Duodenal mucosa (tissue), 2 donors: ENCODE measurements at regions not wholly inside any gene's neighbourhood (a gene's known extent, or its start where the extent isn't known, plus 50 kb on each side); places are given as distances from the start of the nearest gene placed in this dataset.
A peak's percentile ranks its signal among the peaks of the same experiment; 100 is the strongest.

Experiments used
- H3K27ac ChIP-seq: one replicate; pipeline ENCODE4 v1.7.0; 2013; ENCODE audit warnings: low read depth, low read length
- H3K27me3 ChIP-seq, 2 donors: one replicate each; pipeline ENCODE4 v1.7.0; 2013; ENCODE audit warnings: low read length in 2 of 2, control low read depth in 1 of 2; ENCODE audit not compliant: insufficient read depth in 2 of 2, control insufficient read depth in 1 of 2
- H3K36me3 ChIP-seq, 2 donors: one replicate each; pipeline ENCODE4 v1.7.0; 2013; ENCODE audit warnings: low read length in 2 of 2, control low read depth in 1 of 2; ENCODE audit not compliant: insufficient read depth in 2 of 2, control insufficient read depth in 1 of 2
- H3K4me1 ChIP-seq, 2 donors: one replicate each; pipeline ENCODE4 v1.7.0; 2013; ENCODE audit warnings: low read length in 2 of 2, control low read depth in 1 of 2; ENCODE audit not compliant: insufficient read depth in 2 of 2, control insufficient read depth in 1 of 2
- H3K4me3 ChIP-seq, 2 donors: one replicate each; pipeline ENCODE4 v1.7.0; 2013; ENCODE audit warnings: low read length in 2 of 2, low read depth in 1 of 2
- H3K9ac ChIP-seq, 2 donors: one replicate each; pipeline ENCODE4 v1.7.0; 2013; ENCODE audit warnings: low read length in 2 of 2, low read depth in 1 of 2
- H3K9me3 ChIP-seq, 2 donors: one replicate each; pipeline ENCODE4 v1.7.0; 2013; ENCODE audit warnings: low read length in 2 of 2, control low read depth in 1 of 2; ENCODE audit not compliant: control insufficient read depth in 1 of 2

DNA sequence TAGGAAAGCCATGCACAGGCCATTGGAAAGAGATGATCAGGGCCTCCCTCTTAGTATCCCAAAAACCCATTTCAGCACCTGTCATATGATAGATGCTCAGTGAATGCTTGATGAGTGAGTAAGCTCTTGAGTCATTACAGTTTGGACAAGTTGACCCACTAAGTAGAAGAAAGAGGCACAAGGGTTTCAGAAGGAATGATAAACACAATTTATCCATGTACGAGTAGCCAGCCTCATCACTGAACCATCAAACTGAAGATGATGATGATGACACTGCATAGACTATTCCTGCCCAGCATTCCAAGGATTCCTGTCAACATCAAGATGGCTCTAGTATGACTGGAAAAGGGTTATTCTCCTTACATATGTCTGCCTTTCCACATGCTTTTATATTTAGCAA lies 596.0 kb downstream of the BCL11A start:
- Histone ChIP-seq H3K27me3 (no peaks in the 10 kb centered on the region), H3K4me1 (no peaks in the 10 kb centered on the region), H3K36me3 (no peaks in the 10 kb centered on the region), H3K9ac (no peak overlapping the region), H3K27ac (no peak overlapping the region), H3K9me3 (no peaks in the 10 kb centered on the region), H3K4me3 (no peak overlapping the region)

DNA sequence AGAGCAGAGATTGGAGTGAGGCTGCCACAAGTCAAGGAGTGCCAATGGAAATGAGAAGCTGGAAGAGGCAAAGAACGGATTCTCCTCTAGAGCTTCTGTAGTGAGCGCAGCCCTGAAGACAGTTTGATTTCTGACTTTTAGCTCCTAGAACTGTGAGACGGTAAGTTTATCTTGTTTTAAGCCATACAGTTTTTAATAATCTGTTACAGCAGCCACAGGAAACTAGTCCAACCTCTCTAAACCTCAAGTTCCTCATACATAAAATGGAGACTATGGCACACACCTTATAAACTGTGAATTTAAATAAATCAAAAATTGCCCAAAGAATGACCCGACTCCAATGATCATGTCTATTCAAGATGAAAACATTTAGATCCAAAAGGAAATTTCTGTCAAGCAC lies 596.5 kb downstream of the BCL11A start:
- Histone ChIP-seq H3K27me3 (no peaks in the 10 kb centered on the region), H3K27ac (no peak overlapping the region), H3K9ac (no peak overlapping the region), H3K9me3 (no peaks in the 10 kb centered on the region), H3K4me1 (no peaks in the 10 kb centered on the region), H3K4me3 (no peak overlapping the region), H3K36me3 (no peaks in the 10 kb centered on the region)

DNA sequence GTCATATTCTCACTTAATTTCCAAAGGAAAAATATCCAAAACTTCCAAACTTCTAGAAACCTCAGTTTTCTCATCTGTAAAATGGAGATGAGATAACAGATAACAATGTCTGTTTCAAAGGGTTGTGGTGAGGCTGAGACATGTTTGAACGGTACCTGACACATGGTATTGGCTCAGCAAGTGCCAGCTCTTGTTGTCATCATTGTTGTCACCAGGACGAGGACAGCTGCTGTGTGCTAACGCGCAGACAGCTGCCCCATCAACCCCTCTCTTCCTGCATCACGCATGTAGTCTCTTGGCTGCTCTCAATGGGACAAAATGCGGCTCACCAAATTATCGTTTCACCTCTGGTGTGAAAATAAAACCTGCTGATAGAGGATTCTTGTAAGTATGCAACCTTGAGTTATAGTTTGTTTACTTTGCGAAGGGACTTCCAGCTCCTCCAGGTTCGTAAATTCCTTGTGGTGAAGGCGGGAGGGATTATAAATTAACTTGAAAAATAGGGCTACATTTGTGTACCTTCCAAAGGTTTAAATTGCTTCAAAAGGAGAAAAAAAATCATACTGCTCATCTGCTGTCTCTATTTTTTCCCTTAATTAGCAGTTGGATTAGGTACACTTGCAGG lies 605.4 kb downstream of the BCL11A start:
- Histone ChIP-seq H3K4me1 (peaks cover 0 to 10% of the 10 kb centered on the region in 2 donors), H3K4me3 (peak overlapping the region in 1 of 2 donors; percentile 28), H3K27me3 (no peaks in the 10 kb centered on the region), H3K9ac (no peak overlapping the region), H3K27ac (no peak overlapping the region), H3K36me3 (no peaks in the 10 kb centered on the region), H3K9me3 (no peaks in the 10 kb centered on the region)

DNA sequence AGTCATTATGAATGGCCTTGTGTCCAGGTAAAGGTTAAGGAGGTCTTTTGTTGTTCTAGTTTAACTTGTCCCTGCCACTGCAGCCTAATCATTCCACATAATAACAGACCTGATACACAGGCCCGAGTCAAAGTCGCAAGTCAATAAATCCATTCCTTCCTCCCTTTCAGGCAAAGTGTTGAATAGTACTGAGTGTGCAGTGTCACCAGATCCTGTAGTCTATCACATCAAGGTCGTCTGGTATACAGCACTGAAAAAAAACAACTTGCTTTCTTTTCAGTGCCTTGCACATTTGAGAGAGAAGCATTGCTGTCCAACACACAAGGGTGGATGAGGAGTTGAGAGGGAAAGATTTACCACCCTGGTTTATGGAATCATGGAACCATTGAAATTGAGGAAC lies 606.2 kb downstream of the BCL11A start:
- no peak overlapping the region for H3K9ac ChIP-seq
- H3K27me3 ChIP-seq: no peaks in the 10 kb centered on the region
- no peak overlapping the region for H3K27ac ChIP-seq
- H3K4me3 ChIP-seq: no peak overlapping the region
- H3K36me3 ChIP-seq: no peaks in the 10 kb centered on the region
- no peaks in the 10 kb centered on the region for H3K9me3 ChIP-seq
- H3K4me1 ChIP-seq: peaks cover 0 to 10% of the 10 kb centered on the region in 2 donors

DNA sequence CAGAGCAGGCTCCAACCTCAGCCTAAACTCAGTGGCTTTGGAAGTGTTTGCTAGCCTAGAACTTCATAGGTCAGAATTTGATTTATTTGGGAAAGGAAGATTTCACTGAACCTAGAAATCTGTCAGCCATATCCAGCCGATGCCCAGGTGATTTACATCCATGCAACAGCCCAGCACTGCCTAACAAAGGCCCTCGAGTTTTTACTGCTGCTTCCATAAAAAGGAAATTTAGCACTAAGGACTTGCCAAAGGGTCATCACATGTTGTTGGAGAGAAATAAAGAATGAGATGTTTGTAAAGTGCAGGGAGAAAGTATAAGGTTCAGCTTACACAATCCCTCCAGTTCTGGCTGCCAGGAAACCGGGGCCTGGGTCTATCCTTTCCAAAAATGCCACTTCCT lies 614.2 kb downstream of the BCL11A start:
- H3K9ac ChIP-seq: no peak overlapping the region
- H3K4me3 ChIP-seq: no peak overlapping the region
- no peak overlapping the region for H3K27ac ChIP-seq
- H3K4me1 ChIP-seq: no peaks in the 10 kb centered on the region
- no peaks in the 10 kb centered on the region for H3K27me3 ChIP-seq
- no peaks in the 10 kb centered on the region for H3K36me3 ChIP-seq
- H3K9me3 ChIP-seq: no peaks in the 10 kb centered on the region

DNA sequence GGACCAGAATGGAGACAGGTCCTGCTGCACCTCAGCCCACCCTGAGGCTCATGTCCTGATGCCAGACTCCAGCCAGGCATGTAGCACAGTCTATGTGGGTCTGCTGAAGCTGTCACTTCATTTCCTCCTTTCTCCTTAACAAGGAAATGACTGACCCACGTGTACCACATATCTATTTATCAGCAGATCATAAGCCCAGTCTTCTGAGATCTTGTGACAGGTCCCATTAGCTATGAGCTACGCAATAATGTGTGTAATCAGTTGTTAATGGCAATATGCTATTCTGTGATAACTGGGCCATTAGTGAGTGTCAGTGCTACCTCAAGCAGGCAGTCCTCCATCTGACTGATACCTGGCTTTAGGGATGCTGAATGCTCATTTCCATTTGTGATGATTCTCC lies 615.3 kb downstream of the BCL11A start:
- no peaks in the 10 kb centered on the region for H3K4me1 ChIP-seq
- no peak overlapping the region for H3K27ac ChIP-seq
- H3K9me3 ChIP-seq: no peaks in the 10 kb centered on the region
- no peak overlapping the region for H3K9ac ChIP-seq
- no peak overlapping the region for H3K4me3 ChIP-seq
- no peaks in the 10 kb centered on the region for H3K27me3 ChIP-seq
- H3K36me3 ChIP-seq: no peaks in the 10 kb centered on the region

DNA sequence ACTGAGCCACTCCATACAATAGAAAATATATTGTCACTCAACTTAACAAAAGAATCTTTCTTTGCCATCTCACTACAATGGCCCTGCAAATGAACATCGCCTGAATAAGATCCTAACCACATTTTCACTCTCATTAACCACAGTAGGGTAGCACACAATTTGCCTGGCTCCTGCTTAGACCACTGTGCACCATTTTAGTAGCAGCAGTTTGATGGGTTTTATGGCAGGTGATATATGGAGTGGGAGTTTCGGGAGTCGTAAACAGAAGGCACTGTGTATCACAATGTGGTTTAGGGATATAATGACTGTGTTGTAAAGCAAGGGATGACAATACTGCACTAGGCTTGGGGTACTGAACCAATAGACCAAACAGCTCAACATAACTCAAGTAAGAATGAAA lies 617.4 kb downstream of the BCL11A start:
- H3K27me3 ChIP-seq: no peaks in the 10 kb centered on the region
- H3K4me3 ChIP-seq: no peak overlapping the region
- H3K4me1 ChIP-seq: no peaks in the 10 kb centered on the region
- no peak overlapping the region for H3K9ac ChIP-seq
- H3K36me3 ChIP-seq: no peaks in the 10 kb centered on the region
- no peaks in the 10 kb centered on the region for H3K9me3 ChIP-seq
- no peak overlapping the region for H3K27ac ChIP-seq

DNA sequence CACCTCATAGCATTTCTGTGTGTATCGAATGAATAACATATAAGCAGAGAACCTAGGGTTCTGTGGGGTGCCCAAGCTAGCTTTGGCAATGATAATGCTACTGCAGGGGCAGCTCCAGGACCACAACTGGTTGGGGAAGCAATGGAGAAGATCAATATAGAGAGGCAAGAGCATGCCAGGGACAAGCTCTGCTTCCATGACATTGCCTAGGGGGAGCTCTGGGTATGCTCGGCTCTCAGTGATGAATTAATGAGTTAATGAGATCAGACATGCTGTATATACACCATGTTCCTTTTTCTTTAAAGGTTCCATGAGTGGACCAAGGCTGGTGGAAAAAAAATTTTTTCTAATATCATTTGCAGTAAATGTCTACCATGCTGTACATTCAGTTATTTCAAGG lies 618.4 kb downstream of the BCL11A start:
- no peaks in the 10 kb centered on the region for H3K4me1 ChIP-seq
- H3K27me3 ChIP-seq: no peaks in the 10 kb centered on the region
- H3K27ac ChIP-seq: no peak overlapping the region
- no peak overlapping the region for H3K4me3 ChIP-seq
- H3K9me3 ChIP-seq: no peaks in the 10 kb centered on the region
- H3K36me3 ChIP-seq: no peaks in the 10 kb centered on the region
- no peak overlapping the region for H3K9ac ChIP-seq

DNA sequence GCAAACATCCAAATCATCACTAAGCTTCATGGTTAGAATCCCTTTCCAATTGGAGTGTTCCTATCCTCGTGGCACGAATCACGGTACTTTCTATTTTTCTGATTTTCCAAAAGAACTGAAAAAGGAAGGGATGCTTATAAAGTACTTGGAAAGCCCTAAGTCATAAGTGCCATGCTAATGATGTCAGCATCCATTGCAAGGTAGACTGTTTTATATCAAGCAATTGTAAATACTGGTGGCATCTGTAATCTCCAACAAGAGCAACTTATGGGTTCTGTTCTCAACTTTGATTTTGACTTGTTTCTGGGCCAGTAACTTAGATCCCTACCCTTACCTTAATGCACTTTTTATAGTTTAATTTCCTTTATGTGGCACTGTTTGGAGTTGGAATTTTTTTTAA lies 619.5 kb downstream of the BCL11A start:
- no peak overlapping the region for H3K27ac ChIP-seq
- no peak overlapping the region for H3K4me3 ChIP-seq
- H3K27me3 ChIP-seq: no peaks in the 10 kb centered on the region
- no peaks in the 10 kb centered on the region for H3K36me3 ChIP-seq
- no peak overlapping the region for H3K9ac ChIP-seq
- no peaks in the 10 kb centered on the region for H3K4me1 ChIP-seq
- H3K9me3 ChIP-seq: no peaks in the 10 kb centered on the region

DNA sequence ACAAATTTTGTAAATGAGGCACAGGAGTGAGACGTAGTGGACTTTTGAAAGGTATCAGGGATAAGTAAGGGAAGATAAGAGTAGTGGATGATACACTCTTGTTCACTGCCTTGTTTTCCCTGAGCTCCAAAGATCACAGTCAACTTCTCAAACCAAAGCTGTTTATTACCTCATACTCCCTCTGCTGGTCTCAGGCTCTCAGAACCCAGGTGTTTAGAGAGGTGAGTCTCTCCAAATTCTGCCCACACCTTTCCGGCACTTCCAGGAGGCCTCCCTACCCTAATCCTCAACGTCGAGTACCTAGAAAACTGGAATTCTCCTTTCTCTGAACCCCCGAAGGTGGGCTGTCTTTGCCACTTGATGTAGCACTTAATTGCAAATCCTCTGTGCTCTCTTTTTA lies 621.1 kb downstream of the BCL11A start:
- no peaks in the 10 kb centered on the region for H3K4me1 ChIP-seq
- no peak overlapping the region for H3K9ac ChIP-seq
- no peaks in the 10 kb centered on the region for H3K36me3 ChIP-seq
- H3K4me3 ChIP-seq: no peak overlapping the region
- H3K27ac ChIP-seq: no peak overlapping the region
- H3K27me3 ChIP-seq: no peaks in the 10 kb centered on the region
- no peaks in the 10 kb centered on the region for H3K9me3 ChIP-seq

DNA sequence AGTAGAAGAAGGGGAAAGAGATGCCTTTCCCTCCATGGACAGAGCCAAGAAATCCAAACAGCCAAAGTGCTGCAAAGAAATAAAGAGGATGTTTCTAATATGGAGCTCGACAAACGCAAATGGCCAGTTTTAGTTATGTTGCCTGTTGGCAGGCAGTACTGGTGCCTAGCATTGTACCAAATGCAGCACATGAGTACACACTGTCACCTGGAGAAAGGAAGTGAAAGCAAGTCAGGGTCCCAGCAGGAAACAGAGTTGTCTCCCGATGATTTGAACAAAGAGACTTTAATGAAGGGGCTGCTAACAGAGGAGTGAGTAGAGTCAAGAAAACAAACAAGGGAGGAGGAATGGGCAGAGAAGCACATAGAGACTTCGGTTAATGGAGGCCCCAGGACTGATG lies 623.0 kb downstream of the BCL11A start:
- no peak overlapping the region for H3K9ac ChIP-seq
- no peak overlapping the region for H3K4me3 ChIP-seq
- H3K9me3 ChIP-seq: no peaks in the 10 kb centered on the region

More for the DNA sequence above, 623.0 kb downstream of the BCL11A start:
- no peak overlapping the region for H3K27ac ChIP-seq
- H3K36me3 ChIP-seq: no peaks in the 10 kb centered on the region
- no peaks in the 10 kb centered on the region for H3K4me1 ChIP-seq
- H3K27me3 ChIP-seq: no peaks in the 10 kb centered on the region
